ENCODE measurements at regions not wholly inside any gene's neighbourhood (a gene's known extent, or its start where the extent isn't known, plus 50 kb on each side); places are given as distances from the start of the nearest gene placed in this dataset.

DNA sequence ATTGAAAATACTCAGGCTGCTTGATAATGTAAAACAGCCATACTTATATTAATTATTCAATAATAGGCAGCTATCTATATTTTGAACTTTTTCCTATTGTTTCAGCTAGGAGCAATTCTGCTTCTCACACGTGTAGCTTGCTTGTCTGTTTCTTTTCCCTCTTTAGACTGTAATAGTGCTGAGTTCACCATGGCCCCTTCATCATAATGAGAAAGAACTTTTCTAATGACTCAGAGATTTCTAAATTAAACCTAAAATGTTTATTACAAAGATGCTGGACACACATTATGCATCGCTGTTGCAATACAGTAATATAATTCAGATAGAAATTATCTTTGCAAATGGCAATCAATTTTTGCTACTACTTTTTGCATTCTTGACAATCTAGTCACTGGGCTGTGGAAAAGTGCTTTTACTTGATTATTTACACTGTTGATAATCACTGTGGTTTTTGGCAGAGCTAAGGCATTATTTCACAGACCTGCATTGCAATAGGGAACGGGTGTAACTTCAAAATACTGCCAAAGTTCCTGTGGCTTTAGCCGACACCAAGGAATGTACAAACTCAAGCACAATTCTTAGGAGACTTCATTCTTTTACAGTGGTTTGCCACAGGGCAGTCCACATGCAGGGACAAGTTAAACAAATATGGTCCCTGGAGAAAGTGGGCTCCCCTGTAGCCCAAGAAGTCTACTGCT is 281.0 kb upstream of the TBL1XR1 start:
- Histone ChIP-seq H3K9me3 (no peaks in the 10 kb centered on the region), H3K27me3 (no peaks in the 10 kb centered on the region), H3K27ac (no peak overlapping the region), H3K4me3 (no peak overlapping the region), H3K36me3 (ENCODE audit: low read depth, missing control alignments) (no peaks in the 10 kb centered on the region), H3K4me1 (peaks cover 10% of the 10 kb centered on the region)
- TF ChIP-seq, protein P1, sequence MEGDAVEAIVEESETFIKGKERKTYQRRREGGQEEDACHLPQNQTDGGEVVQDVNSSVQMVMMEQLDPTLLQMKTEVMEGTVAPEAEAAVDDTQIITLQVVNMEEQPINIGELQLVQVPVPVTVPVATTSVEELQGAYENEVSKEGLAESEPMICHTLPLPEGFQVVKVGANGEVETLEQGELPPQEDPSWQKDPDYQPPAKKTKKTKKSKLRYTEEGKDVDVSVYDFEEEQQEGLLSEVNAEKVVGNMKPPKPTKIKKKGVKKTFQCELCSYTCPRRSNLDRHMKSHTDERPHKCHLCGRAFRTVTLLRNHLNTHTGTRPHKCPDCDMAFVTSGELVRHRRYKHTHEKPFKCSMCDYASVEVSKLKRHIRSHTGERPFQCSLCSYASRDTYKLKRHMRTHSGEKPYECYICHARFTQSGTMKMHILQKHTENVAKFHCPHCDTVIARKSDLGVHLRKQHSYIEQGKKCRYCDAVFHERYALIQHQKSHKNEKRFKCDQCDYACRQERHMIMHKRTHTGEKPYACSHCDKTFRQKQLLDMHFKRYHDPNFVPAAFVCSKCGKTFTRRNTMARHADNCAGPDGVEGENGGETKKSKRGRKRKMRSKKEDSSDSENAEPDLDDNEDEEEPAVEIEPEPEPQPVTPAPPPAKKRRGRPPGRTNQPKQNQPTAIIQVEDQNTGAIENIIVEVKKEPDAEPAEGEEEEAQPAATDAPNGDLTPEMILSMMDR (IDR thresholded peaks at IDR 0.05): no peak
- no peak for TF ChIP-seq POLR2A (IDR thresholded peaks at IDR 0.05)
- 41 to 51% methylated on average over 4 of the region's 4 CpGs for WGBS, 2 donors
- intact Hi-C loops (cut with DNase I; ENCODE audit: low total_unique reads): no loop called here
- DNase-seq: peak; percentile 30

DNA sequence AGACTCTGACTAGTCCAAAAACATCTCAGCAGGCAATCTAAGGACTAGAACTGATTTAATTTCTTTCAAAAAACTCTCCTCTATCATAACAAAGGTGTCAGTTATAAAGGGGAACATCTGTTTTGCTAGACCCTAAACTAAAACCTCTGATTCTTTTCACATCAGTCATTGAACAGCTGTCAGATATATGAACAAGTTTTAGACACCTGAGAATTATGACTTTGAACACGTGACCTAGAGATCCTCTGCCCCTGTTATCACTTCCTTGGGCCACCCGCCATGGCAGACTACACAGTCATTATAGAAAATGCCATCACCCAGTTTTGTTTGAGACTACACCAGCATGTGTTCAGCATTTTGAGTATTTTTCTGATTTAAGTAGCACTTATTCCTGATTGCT is 282.3 kb upstream of the TBL1XR1 start:
- no peak overlapping the region for H3K4me3 ChIP-seq
- TF ChIP-seq POLR2A (IDR thresholded peaks at IDR 0.05): no peak
- TF ChIP-seq, protein P1 (IDR thresholded peaks at IDR 0.05): no peak
- intact Hi-C loops (cut with DNase I; ENCODE audit: low total_unique reads): no loop called here
- DNase-seq: no peak
- H3K9me3 ChIP-seq: no peaks in the 10 kb centered on the region
- 90 to 95% methylated on average over 2 of the region's 2 CpGs for WGBS, 2 donors
- H3K27ac ChIP-seq: no peak overlapping the region
- H3K27me3 ChIP-seq: no peaks in the 10 kb centered on the region
- no peaks in the 10 kb centered on the region for H3K36me3 ChIP-seq (ENCODE audit: low read depth, missing control alignments)
- peaks cover 10% of the 10 kb centered on the region for H3K4me1 ChIP-seq

DNA sequence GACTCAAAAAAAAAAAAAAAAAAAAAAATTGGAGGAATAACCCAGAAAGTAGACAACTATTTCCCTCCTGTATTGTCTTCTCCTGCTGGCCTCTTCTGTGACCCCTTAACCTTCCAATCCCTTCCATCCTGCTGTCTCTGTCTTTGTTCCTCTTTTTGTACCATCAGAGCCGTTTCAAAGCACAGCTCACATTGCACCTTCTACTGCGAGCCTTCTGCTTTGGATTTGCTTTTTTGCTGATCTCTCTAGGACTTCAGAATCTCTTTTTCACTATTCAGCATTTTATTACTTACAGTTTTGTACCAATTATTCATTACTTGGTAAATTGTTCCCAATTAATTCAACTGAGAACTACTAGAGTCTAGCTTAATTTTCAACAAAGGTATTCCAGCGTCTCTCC is 284.0 kb upstream of the TBL1XR1 start:
- DNase-seq: no peak
- intact Hi-C loops (cut with DNase I; ENCODE audit: low total_unique reads): no loop called here
- H3K27me3 ChIP-seq: no peaks in the 10 kb centered on the region
- no peak overlapping the region for H3K27ac ChIP-seq
- peaks cover 10% of the 10 kb centered on the region for H3K4me1 ChIP-seq
- no peak overlapping the region for H3K4me3 ChIP-seq
- TF ChIP-seq POLR2A (IDR thresholded peaks at IDR 0.05): no peak
- TF ChIP-seq, protein P1 (IDR thresholded peaks at IDR 0.05): no peak
- H3K36me3 ChIP-seq (ENCODE audit: low read depth, missing control alignments): no peaks in the 10 kb centered on the region
- WGBS, 2 donors: 74 to 88% methylated on average over 3 of the region's 3 CpGs
- no peaks in the 10 kb centered on the region for H3K9me3 ChIP-seq

DNA sequence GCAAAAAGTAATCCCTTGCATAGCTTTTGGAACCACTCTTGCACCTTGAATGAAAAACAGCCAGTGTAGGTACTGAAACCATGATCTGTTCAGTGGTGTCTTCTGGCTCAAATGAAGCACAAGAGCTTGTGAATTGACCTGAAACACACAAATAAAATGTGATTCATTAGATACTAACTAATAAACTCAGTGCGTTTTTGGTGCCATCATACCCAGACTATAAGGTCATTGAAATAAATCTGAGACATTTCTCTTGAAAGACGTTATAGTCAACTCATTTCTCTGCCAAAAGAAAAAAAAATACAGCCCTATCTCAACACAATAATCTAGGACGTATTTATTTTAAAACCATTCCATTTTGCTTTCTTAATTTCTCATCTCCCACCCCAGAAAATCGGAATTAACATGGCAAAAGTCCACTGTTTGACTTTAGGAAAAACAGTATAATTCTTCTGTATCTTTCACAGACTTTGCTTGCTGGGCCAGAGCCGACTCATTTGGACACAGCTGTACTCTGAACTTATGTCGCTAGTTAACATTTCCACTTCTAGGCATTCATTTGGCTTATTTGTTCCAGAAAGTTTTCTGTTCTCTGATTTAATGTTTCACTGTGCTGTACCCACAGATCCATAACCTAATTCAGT is 284.9 kb upstream of the TBL1XR1 start:
- intact Hi-C loops (cut with DNase I; ENCODE audit: low total_unique reads): no loop called here
- H3K36me3 ChIP-seq (ENCODE audit: low read depth, missing control alignments): no peaks in the 10 kb centered on the region
- H3K27me3 ChIP-seq: no peaks in the 10 kb centered on the region
- H3K4me1 ChIP-seq: peaks cover 10% of the 10 kb centered on the region
- DNase-seq: peak; percentile 20
- TF ChIP-seq, protein P1 (IDR thresholded peaks at IDR 0.05): no peak
- no peak for TF ChIP-seq POLR2A (IDR thresholded peaks at IDR 0.05)
- H3K4me3 ChIP-seq: no peak overlapping the region
- 57 to 61% methylated on average over 6 of the region's 6 CpGs for WGBS, 2 donors
- no peak overlapping the region for H3K27ac ChIP-seq
- no peaks in the 10 kb centered on the region for H3K9me3 ChIP-seq

All from testis (tissue), 2 donors.